GM18873 (cell line): ENCODE measurements at regions not wholly inside any gene's neighbourhood (a gene's known extent, or its start where the extent isn't known, plus 50 kb on each side); places are given as distances from the start of the nearest gene placed in this dataset.
"Not testable (repeated sequence)": the region's sequence is repeated elsewhere in the genome, so short reads cannot be mapped to it uniquely, and the experiment has no call there.

Experiments
- ATAC-seq: cut with Tn5 transposase; IDR thresholded peaks from one replicate; pipeline ENCODE4 v1.9.1; 2021; ENCODE audit warnings: mild to moderate bottlenecking, moderate library complexity, moderate number of reproducible peaks; ENCODE audit not compliant: unreplicated experiment, low FRiP score

DNA sequence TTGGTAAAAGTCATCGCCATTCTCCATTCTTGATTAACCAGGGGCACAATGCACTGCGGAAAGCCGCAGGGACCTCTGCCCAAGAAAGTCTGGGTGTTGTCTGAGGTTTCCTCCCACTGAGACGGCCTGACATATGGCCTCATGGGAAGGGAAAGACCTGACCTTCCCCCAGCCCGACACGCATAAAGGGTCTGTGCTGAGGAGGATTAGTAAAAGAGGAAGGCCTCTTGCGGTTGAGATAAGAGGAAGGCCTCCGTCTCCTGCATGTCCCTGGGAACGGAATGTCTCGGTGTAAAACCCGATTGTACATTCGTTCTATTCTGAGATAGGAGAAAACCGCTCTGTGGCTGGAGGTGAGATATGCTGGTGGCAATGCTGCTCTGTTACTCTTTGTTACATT is 704.3 kb upstream of the NECTIN3 start:
- ATAC-seq: not testable (repeated sequence)

DNA sequence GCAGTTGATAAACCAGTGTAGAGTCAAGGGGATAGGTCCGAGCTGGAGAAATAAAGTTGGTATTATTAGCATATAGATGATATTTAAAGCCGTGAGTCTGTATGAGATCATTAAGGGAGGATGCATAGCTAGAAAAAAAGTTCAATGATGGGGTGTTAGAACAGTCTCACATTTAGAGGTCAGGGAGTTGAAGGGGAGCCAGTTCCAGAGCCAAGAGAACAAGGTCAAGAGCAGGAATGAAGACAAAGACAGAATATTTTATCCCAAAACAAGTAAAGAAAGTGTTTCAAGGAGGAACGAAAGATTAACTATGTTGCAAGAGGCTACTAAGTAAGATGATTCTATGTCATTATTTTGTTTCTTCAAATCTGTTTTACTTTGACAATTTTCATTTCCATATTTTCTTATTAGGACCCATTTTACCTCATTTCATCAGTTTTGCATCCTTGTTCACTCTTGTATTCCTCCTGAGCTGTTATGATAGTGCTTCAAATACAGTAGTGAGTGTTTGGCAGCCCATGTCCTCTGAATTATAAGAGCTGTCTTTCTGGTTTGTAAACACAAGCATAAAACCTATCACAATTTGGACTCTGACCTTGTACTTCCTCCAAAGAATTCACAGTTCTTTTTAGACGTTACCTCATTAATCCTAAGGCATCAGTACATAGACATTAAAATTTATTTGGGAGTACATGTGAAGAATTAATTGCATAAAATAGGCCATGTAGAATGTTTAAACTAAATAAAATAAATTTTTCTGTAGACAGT is 695.7 kb upstream of the NECTIN3 start:
- no peak for ATAC-seq

DNA sequence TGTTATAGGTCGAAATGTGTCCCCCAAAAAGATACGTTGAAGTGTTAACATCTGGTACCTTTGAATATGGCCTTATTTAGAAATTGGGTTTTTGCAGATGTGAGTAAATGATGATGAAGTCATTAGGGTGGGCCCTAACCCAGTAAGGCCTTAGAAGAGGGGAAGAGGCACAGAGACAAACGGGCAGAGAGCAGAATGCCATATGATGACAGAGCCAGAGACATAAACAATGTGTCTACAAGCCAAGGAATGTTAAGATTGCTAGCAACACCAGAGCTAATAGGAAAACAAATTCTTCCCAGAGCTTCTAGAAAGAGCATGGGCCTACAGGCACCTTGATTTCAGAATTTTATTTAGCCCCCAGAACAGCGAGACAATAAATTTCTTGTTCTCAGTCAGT is 693.1 kb upstream of the NECTIN3 start:
- ATAC-seq: no peak

DNA sequence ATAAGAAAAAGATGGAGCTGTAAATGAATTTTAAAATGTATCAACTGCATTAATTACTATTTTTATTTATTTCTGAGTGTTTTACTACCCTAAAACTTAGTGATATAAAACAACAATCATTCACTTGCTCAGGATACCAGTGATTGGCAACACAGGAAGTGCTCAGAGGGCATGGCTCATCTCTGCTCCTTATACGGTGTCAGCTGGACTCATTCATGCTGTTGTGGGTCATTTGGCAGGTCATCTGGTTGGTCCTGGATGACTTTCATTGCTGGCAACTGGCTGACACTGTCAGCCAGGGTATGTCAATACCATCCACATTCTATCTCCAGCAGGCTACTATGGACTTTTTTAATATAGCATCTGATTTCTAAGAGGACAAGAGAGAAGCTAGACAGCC is 689.6 kb upstream of the NECTIN3 start:
- ATAC-seq: no peak

DNA sequence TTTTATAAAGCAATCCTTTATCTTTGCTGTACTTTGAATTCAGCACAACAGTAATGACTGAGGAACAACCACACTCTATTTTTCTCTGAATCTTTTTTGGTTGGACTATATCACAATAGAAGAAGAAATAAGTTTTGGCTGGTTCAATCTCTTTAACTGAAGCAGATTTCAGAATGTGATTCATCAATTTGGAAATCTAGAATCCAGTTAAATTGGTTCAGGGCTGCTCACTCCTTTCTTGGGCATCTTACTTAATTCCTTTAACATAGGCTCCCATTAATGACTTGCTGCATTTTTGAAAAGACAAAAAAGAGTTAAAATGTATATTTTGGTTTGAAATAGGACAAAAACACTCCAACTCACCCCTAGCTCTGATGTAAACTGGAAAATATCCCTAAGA is 688.3 kb upstream of the NECTIN3 start:
- ATAC-seq: no peak

DNA sequence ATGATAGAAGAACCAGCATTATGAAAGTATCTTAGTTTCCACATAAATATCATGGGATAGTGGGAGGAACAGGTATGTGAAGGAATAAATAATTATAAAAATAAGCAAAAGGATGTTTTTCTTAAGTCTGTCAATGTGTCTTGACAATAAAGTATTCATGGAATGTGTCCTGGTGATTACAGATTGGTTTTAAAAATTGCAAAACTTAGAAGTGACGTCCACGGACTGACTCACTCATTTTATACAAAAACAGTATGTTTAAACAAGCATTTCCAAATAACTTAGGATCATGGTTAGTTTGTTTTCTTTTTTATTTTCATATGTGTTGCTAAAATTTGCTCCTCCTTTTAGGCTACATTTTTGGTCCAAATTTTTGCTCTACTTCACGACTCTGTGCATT is 687.0 kb upstream of the NECTIN3 start:
- no peak for ATAC-seq

DNA sequence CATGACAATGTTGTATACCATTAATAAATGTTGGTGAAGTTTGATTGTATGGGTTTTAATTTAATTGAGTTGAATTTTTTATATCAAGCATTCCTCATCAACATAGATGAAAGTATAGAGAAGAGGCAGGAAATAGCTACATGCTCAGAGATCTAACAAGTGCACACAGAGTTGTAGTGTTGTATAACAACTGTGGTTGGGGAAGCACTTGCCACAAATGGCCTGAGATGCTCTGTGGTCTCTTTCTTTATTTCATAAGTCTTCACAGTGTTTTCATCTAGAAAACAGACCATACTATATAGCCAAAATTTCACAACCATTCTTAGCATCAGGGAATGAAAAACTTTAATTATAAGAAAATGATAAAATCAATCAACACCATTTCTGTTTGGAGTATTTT is 682.6 kb upstream of the NECTIN3 start:
- no peak for ATAC-seq

DNA sequence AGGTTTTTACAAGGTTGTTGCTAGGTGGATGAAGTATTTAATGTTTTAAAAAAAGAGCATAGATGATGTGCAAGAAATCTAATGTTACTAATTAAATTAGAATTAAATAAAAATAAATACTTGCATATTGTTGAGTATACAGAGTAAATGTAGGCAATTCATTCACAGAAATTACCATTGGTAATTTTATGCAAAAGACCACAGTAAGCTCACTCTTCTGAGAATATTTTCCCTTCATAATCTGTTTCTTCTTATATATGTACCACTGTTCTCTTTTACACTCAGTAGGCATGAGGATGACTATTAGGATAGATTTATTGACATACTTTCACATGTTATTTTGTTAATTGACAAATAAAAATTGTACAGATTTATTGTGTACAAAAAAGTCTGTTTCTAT is 681.2 kb upstream of the NECTIN3 start:
- no peak for ATAC-seq

DNA sequence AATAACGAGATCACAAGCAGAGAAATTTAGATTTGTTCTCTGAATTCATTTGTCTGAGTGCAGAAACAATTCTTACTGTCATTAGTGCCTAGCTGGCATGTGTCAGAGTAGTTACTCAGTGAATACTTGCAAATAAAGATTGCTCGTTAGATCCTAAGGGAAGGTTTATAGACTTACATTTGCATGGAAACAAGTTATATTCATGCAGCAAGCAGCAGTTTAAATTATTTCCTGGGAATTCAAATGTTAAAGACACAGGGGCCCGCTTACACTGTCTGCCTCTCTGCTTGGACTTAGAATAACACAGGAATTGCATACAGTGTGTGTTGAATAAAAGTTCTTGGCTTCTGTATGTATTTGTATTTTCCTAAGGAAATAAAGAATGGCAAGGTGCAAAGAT is 680.6 kb upstream of the NECTIN3 start:
- ATAC-seq: no peak

DNA sequence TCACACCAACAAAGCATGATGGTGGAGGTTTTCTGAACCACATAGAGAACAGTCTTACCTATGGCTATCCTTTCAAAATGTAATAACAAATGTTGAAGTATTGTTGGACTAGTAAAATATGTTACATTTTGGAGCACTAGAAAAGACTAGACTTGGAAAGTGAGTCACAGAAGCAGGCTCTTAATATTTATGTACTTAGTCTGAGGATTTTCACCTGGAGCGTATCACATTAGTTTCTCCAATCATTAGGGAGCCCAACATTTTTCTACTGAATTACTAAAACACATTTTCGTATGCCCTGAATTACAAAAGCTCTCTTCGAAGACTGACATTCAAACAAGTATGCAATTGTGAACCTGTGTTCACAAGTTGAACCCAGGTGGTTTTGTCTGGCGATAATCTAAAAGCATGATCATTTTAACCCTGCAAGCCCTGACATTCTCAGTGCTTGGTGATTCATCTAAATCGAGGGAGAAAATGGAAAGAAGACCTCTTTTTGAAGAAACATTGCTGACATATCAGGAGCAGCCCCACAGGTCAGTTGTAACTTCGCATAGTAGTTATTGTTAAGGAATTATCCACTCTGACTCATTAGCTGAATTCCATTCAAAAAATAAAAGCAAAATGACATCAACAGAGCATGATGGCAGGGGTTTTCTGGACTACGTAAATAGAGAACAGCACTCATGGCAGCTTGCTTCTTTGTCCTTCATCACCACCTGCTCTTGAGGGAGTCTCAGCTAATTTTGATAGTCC is 679.8 kb upstream of the NECTIN3 start:
- no peak for ATAC-seq

DNA sequence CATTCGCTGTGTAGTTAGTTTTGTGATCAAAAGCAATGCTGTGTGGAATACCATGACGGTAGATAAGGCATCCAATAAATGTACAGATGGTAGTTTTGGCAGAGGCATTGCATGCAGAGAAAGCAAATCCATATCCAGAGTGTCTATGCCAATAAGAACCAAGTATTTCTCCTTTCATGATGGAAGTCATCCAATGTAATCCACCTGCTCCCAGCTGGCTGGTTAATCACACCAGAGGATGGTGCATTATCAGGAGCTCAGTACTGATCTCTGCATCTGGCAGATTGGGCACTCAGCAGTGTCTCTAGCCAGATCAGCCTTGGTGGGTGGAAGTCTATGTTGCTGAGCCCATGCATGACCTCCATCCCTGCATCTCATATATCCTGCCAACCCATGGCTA is 677.7 kb upstream of the NECTIN3 start:
- ATAC-seq: no peak

DNA sequence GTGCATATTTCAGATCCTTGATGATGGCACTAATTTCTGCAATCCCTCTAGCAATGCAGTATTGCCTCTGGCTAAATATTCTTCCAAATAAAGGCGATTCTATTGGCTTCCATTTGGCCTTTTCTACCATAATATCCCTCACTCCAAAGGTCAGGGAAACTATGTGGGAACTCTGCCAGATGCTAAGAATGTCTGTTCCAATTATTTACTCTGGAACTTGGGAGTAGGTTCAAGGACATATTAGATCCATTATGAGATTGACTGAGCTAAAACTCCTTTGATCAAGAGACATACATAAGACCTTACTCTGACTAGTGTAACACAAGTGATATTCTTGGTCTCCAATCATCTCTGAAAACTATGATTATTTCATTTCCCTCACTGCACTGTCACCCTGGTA is 674.5 kb upstream of the NECTIN3 start:
- no peak for ATAC-seq

DNA sequence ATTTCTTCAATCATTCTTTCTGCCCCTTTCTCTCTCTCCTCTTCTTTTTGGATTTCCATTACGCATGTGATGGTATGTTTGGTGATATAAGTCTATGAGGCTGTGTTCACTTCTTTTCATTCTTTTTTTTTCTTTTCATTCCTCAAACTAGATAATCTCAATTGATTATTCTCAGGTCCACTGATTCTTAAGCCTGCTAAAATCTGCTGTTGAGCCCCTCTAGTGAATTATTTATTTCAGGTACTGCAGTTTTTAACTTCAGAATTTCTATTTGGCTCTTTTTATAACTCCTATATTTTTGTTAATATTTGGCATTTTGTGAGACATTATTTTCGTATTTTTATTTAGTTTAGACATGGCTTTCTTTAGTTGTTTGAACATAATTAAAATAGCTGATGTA is 671.3 kb upstream of the NECTIN3 start:
- ATAC-seq: no peak

DNA sequence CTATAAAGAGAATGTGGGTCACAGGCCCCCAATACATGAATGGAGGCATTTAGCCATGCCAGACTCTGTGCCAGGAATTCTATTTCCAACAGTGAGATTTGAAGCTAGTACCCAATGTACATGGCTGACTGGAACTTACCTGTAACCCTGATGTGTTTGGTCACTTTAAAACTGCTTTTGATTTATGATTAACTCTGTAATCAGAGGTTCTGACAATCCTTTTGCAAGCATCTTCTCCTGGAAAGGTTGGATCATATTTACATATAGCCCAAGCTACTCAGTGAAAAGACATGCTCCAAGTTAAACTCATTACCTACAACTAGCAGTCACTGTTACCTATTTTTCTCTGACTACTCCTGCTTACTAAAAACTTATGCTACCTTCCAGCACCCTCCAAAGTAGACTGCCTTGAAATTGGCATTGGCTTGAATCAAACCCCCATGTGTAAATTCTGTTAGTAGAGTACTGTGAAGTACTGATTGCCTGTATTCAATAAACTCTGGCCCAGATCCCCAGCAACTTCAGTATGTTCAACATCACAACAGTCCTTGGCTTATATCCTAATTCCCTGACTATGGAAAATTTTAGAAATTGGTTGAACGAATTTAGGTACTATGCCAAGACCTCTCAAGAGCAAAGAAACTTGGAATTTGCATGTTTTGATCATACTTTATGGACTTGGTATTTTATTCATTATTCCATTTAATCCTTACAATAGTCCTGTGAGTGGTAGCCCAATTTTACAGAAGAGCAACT is 665.6 kb upstream of the NECTIN3 start:
- ATAC-seq: no peak

DNA sequence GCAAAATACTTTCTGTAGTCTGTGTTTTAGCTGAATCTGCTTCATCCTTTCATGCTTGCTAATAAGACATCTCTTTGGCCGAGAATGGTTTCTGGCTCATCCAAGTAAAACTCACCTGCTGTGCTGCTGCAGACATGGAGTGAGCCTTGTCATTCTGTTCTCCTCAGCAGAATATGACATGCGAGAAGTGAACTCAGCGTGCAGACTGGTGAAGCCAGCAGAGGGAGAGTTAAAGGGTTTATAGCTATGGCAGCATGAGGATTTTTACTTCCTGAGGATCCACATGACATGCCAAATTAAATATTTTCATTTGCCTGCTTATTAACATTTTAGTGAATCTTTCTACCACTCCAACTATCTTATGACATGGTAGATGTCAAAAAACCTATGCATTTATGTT is 658.4 kb upstream of the NECTIN3 start:
- no peak for ATAC-seq

DNA sequence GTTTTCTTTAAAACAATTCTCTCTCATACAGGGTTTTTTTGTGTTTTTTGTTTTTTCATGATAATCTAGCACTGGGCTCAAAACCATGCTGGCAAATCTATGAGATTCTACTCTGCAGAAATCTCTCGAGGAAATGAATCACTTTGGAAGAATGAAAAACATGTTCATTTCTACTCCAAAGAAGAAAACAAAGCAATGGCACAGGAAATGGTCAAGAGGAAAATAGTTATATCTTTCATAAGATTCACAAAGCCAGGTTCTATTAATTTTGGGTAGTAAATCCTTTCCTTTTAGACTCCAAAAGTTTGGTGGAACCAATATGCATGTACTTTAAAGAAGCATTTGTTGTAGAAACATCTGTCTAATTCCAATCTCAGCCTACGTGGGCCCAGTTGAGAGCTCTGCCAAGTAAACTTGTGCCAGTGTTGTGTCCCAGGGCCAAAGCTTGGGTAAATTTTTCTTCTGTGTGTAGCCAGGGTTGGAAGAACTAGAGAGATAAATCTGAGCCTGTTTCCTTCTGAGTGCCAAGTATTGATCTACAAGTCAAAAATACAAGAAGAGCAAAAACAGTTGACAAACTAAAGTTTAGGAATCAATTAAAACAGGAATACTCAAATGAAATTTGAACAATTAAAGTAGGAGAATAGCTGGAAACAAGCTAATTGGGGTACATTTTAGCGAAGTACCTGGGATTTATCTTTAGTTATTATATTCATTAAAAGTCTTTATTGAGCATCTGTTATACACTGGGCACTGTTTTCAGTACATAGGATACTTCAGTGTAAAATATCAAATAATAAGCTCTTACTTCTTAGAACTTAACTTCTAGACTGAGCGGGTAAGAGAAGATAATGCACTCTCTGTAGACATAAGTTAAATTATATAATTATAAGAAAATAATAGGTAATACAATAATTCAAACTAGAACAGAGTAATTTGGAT is 657.5 kb upstream of the NECTIN3 start:
- ATAC-seq: no peak

DNA sequence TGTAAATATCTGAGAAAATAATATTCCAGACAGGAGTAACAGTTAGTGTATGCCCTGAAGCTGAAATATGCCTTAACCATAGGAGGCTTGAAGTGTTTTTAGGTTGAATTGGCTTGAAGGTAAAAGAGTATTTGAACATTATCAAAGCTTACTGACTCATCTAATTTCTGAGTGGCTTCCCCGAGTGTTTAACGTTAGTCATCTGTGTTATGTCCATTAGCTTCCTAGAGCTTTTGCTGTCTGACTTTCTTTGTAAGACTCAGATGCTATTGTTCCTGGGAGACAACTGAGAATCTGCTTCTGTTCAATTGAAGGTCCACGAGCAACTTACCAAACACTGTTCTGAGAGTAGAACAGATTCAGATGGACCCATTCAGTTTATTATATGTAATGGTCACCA is 656.8 kb upstream of the NECTIN3 start:
- no peak for ATAC-seq

DNA sequence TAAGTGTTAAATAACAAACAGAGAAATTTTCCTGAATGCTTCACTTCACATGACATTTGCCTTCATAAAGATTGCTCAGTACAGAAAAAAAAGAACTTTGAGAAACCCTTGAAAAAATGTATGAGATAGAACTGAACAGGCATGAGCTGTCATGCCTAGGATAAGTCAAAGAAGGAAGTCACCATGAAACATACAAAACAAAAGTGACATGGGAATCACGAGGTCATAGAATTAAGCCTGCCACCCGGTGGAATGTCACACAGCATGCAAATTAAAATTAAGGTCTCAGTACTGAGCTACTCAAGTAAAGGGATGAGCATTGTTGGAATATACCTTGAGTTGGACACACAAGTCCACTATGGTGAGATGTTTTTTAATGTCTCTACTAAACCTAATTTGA is 652.5 kb upstream of the NECTIN3 start:
- no peak for ATAC-seq

DNA sequence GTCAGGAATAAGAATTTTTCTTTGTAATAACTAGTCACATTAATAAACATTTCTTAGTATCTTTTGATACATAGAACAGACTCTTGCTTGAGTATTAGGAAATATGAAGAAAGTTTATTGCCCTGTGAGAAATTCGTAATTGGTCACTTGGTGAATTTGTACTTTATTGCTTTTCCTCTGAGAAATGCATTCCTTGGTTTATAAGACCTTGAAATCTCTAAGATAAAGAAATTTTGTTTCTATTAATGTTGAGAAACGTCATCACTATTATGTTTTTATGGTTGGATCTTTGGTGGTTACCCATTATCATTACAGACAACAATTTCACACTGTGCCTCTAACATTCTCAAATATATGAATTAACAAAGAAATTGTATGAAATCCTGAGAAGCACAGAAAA is 652.0 kb upstream of the NECTIN3 start:
- ATAC-seq: no peak

DNA sequence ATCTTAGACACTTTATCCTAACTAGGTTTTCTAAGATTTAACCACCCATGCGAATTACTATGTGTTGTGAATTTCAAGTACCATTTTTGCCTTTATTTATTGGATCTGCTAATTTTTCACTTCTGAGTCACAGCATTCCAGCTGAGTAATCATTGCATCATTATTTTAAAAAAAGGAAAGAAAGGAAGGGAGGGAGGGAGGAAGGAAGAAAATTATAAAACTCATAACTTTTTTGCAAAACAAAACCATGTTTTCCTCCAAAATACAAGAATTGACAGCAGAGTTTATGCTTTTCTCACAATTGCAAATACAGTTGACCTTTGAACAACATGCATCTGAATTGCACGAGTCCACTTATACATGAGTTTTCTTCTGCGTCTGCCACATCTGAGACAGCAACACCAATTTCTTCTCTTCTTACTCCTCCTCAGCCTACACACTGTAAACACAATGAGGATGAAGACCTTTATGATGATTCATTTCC is 651.4 kb upstream of the NECTIN3 start:
- ATAC-seq: no peak
